Calu3 (cell line): ENCODE measurements at regions not wholly inside any gene's neighbourhood (a gene's known extent, or its start where the extent isn't known, plus 50 kb on each side); places are given as distances from the start of the nearest gene placed in this dataset.
"Not testable (repeated sequence)": the region's sequence is repeated elsewhere in the genome, so short reads cannot be mapped to it uniquely, and the experiment has no call there.

Experiments used
- BruUV-seq: library from RNA; stranded (reverse); fragments of 400-500 nt; replicated peaks from 2 replicates; lab custom pipeline; 2021; lab: Mats Ljungman, UMichigan
- CTCF ChIA-PET: fragments of 300-600 bp; sonication (Branson Sonifier 250); formaldehyde crosslinking; loops from one replicate; lab custom pipeline; 2022; ENCODE audit warnings: antibody characterized with exemption; lab: Charles Lee
- DNase-seq: peaks from one replicate; pipeline ENCODE4 v3.0.0; 2022
- H3K27ac Mint-ChIP-seq: one replicate; pipeline ENCODE4 v1.8.0; 2022; ENCODE audit warnings: mixed read lengths; ENCODE audit not compliant: unreplicated experiment
- H3K27me3 Mint-ChIP-seq: one replicate; pipeline ENCODE4 v1.8.0; 2022; ENCODE audit warnings: mixed read lengths; ENCODE audit not compliant: unreplicated experiment
- H3K36me3 Mint-ChIP-seq: one replicate; pipeline ENCODE4 v1.8.0; 2022; ENCODE audit warnings: mild to moderate bottlenecking, moderate library complexity, mixed read lengths; ENCODE audit not compliant: insufficient read depth, unreplicated experiment
- H3K4me1 Mint-ChIP-seq: one replicate; pipeline ENCODE4 v1.8.0; 2022; ENCODE audit warnings: mild to moderate bottlenecking, low read depth, mixed read lengths; ENCODE audit not compliant: unreplicated experiment
- H3K4me3 Mint-ChIP-seq: one replicate; pipeline ENCODE4 v1.8.0; 2022; ENCODE audit warnings: mild to moderate bottlenecking, low read depth, moderate library complexity, mixed read lengths; ENCODE audit not compliant: unreplicated experiment
- H3K9me3 Mint-ChIP-seq: one replicate; pipeline ENCODE4 v1.8.0; 2022; ENCODE audit warnings: low read depth, mixed read lengths; ENCODE audit not compliant: unreplicated experiment
- CTCF ChIP-seq: fragments of 200-600 bp; IDR thresholded peaks from one replicate; pipeline ENCODE4 v1.8.0; 2022; ENCODE audit warnings: antibody characterized with exemption; ENCODE audit not compliant: unreplicated experiment
- intact Hi-C: fragments of 100-400 bp; cut with micrococcal nuclease; formaldehyde crosslinking; loops from one replicate; pipeline ENCODE4 v1.10.0; 2022; ENCODE audit not compliant: unreplicated experiment

DNA sequence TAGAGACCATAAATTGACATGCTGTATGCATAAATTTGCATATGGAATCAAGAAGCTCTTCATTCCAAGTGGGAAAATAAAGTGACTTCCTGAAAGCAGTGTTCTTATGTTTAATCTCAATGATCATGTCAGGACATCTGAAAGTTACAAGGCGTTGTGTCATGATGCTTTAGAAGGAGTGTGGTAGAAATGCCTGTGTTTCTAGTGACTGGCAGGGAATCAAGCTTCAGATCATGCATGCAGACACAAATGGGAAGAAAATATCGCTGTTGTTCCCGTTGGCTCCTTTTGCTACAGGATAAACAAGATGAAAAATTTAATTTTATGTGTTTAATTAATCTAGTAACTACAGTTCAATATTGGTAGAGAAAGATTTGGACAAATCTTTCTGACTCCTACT, 298.1 kb upstream of the SYT1 start:
- Mint-ChIP-seq H3K4me1 (no peaks in the 10 kb centered on the region), H3K9me3 (no peaks in the 10 kb centered on the region), H3K27me3 (no peaks in the 10 kb centered on the region), H3K27ac (no peak overlapping the region), H3K36me3 (no peaks in the 10 kb centered on the region), H3K4me3 (no peak overlapping the region)
- CTCF ChIA-PET: interaction anchor here (1.4 kb wide), 1 partner anchor 386 kb away, joined by 3 read pairs; no protein-coding TSS in a partner anchor
- intact Hi-C loops: loop anchor here (10.0 kb wide), 1 partner anchor 778 kb away; no protein-coding TSS in a partner anchor
- no peak for DNase-seq
- TF ChIP-seq CTCF: no peak
- no TSS peak for BruUV-seq

DNA sequence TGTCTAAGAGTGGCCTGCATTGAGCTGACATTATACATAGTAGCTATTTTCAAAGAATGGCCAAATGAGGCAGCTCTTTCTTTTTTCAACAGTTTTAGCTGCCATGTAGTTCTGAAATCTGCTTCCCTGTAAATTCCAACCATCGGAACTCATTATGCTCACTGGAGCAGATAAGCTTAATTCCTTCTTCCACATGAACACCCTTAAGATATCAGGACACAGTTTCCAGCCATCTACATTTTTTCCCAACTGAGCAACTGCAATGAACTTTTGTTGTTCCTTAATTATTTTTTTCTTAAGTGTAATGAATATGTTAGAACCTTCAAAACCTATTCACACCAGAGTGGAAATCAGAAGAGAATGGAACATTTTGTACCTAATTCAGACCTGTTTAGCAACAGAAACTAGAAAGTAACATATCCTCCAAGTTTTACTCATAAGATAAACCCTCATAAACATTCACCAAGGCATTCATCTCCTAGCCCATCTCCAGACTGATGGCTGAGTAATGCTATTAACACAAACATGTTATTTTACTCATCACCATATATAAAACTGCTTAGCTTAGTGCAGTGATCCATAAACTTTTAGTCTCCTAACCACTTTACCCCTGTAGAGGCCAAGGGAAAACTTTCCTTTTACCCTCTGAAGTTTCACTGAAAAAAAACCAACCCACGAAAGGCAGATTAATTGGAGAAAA, 296.1 kb upstream of the SYT1 start:
- Mint-ChIP-seq H3K9me3 (no peaks in the 10 kb centered on the region), H3K4me1 (no peaks in the 10 kb centered on the region), H3K4me3 (no peak overlapping the region), H3K27me3 (no peaks in the 10 kb centered on the region), H3K27ac (no peak overlapping the region), H3K36me3 (no peaks in the 10 kb centered on the region)
- CTCF ChIA-PET: no interaction called here
- intact Hi-C loops: loop anchor here (10.0 kb wide), 1 partner anchor 776 kb away; no protein-coding TSS in a partner anchor
- no TSS peak for BruUV-seq
- DNase-seq: no peak
- no peak for TF ChIP-seq CTCF

DNA sequence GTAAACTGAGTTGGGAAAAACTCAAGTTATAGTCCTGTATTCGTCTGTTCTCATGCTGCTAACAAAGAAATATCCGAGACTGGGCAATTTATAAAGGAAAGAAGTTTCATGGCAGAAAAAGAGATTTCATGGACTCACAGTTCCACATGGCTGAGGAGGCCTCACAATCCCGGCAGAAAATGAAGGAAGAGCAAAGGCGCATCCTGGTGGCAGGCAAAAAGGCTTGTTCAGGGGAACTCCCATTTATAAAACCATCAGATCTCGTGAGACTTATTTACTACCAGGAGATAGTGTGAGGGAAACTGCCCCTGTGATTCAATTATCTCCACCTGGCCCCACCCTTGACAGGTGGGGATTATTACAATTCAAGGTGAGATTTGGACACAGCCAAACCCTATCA, 292.6 kb upstream of the SYT1 start:
- BruUV-seq: no TSS peak

GRCh38 chr12:78575208-78575607, 289.4 kb upstream of the SYT1 start:
- H3K4me3 Mint-ChIP-seq, H3K36me3 Mint-ChIP-seq, H3K9me3 Mint-ChIP-seq, DNase-seq, intact Hi-C loops, BruUV-seq, H3K27ac Mint-ChIP-seq, H3K4me1 Mint-ChIP-seq, H3K27me3 Mint-ChIP-seq: not testable (repeated sequence)
- CTCF ChIA-PET: interaction anchor here (0.9 kb wide), 1 partner anchor 20 kb away, joined by 3 read pairs; no protein-coding TSS in a partner anchor

More for the DNA sequence above, 292.6 kb upstream of the SYT1 start:
- Mint-ChIP-seq H3K4me3 (no peak overlapping the region), H3K4me1 (no peaks in the 10 kb centered on the region), H3K27me3 (no peaks in the 10 kb centered on the region), H3K9me3 (no peaks in the 10 kb centered on the region), H3K27ac (no peak overlapping the region), H3K36me3 (no peaks in the 10 kb centered on the region)
- no peak for TF ChIP-seq CTCF
- CTCF ChIA-PET: no interaction called here
- intact Hi-C loops: no loop called here
- no peak for DNase-seq

DNA sequence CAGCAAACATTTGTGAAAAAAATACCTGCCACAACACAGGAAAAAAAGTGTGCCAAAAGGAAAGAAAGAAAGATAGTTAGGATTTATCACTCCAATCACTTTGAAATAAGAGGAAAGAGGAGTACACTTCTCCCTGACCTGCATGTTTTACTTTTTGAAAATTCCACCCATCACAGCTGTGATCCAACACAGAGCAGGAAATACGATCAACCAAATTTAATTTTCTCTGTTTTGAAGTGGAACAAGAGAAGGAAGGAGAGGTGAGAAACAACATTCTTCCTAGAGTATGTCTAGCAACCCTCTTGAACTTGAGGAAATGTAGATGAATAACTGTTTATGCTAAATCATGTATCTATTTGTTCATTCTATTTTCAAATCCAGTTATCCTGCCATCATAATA, 284.7 kb upstream of the SYT1 start:
- Mint-ChIP-seq H3K9me3 (peaks cover 10% of the 10 kb centered on the region), H3K4me3 (no peak overlapping the region), H3K36me3 (no peaks in the 10 kb centered on the region), H3K27ac (no peak overlapping the region), H3K27me3 (no peaks in the 10 kb centered on the region), H3K4me1 (no peaks in the 10 kb centered on the region)
- CTCF ChIA-PET: no interaction called here
- intact Hi-C loops: no loop called here
- TF ChIP-seq CTCF: no peak
- no TSS peak for BruUV-seq
- DNase-seq: no peak
